ENCODE measurements at regions not wholly inside any gene's neighbourhood (a gene's known extent, or its start where the extent isn't known, plus 50 kb on each side); places are given as distances from the start of the nearest gene placed in this dataset.
"Not testable (repeated sequence)": the region's sequence is repeated elsewhere in the genome, so short reads cannot be mapped to it uniquely, and the experiment has no call there.

GRCh38 chr3:110015231-110015963 lies 678.1 kb upstream of the DPPA4 start:
- no peak for FAIRE-seq

- no peak for FAIRE-seq
Measured at GRCh38 chr3:110016235-110016815, 679.0 kb upstream of the DPPA4 start.

GRCh38 chr3:110017304-110017703 lies 680.0 kb upstream of the DPPA4 start:
- FAIRE-seq, result no peak

- no peak for FAIRE-seq
Measured at GRCh38 chr3:110021659-110022058, 684.3 kb upstream of the DPPA4 start.

- not testable (repeated sequence) for FAIRE-seq
Measured at GRCh38 chr3:110023022-110023421, 685.7 kb upstream of the DPPA4 start.

GRCh38 chr3:110026421-110026820 lies 689.1 kb upstream of the DPPA4 start:
- no peak for FAIRE-seq

- FAIRE-seq, result no peak
Measured at GRCh38 chr3:110027446-110028080, 690.2 kb upstream of the DPPA4 start.

- no peak for FAIRE-seq
Measured at GRCh38 chr3:110031975-110032374, 694.6 kb upstream of the DPPA4 start.

GRCh38 chr3:110059431-110059830 lies 722.1 kb upstream of the DPPA4 start:
- FAIRE-seq, result no peak

- FAIRE-seq, result no peak
Measured at GRCh38 chr3:110062716-110063115, 725.4 kb upstream of the DPPA4 start.

GRCh38 chr3:110063178-110063577 lies 725.8 kb upstream of the DPPA4 start:
- FAIRE-seq, result no peak

GRCh38 chr3:110066206-110066605 lies 728.9 kb upstream of the DPPA4 start:
- FAIRE-seq, result no peak

GRCh38 chr3:110067527-110067926 lies 730.2 kb upstream of the DPPA4 start:
- no peak for FAIRE-seq

GRCh38 chr3:110069761-110070160 lies 732.4 kb upstream of the DPPA4 start:
- no peak for FAIRE-seq

GRCh38 chr3:110070161-110070916 lies 733.0 kb upstream of the DPPA4 start:
- no peak for FAIRE-seq

GRCh38 chr3:110074095-110074494 lies 736.7 kb upstream of the DPPA4 start:
- no peak for FAIRE-seq

GRCh38 chr3:110077093-110077492 lies 739.7 kb upstream of the DPPA4 start:
- no peak for FAIRE-seq

GRCh38 chr3:110093411-110093810 lies 756.1 kb upstream of the DPPA4 start:
- FAIRE-seq, result no peak

GRCh38 chr3:110093812-110094401 lies 756.6 kb upstream of the DPPA4 start:
- no peak for FAIRE-seq

GRCh38 chr3:110099711-110100110 lies 762.4 kb upstream of the DPPA4 start:
- FAIRE-seq, result no peak

GRCh38 chr3:110101361-110101760 lies 764.0 kb upstream of the DPPA4 start:
- no peak for FAIRE-seq

- no peak for FAIRE-seq
Measured at GRCh38 chr3:110106805-110107204, 769.5 kb upstream of the DPPA4 start.

GRCh38 chr3:110123946-110124345 lies 786.6 kb upstream of the DPPA4 start:
- FAIRE-seq, result no peak

Measured in G401.6 (cell line).